GM23248 (cell line): ENCODE measurements at regions not wholly inside any gene's neighbourhood (a gene's known extent, or its start where the extent isn't known, plus 50 kb on each side); places are given as distances from the start of the nearest gene placed in this dataset.

Source experiments
- EZH2 ChIP-seq: fragments of 200-600 bp; sonication (generic); IDR thresholded peaks from 2 replicates; pipeline ENCODE4 v1.6.1; 2018; ENCODE audit warnings: antibody characterized with exemption, mild to moderate bottlenecking; ENCODE audit not compliant: insufficient read depth, poor library complexity, severe bottlenecking
- EZH2phosphoT487 ChIP-seq: fragments of 200-600 bp; sonication (generic); IDR thresholded peaks from 2 replicates; pipeline ENCODE4 v1.6.1; 2018; ENCODE audit warnings: antibody characterized with exemption, moderate library complexity, mild to moderate bottlenecking, low read depth; ENCODE audit not compliant: insufficient read depth

DNA sequence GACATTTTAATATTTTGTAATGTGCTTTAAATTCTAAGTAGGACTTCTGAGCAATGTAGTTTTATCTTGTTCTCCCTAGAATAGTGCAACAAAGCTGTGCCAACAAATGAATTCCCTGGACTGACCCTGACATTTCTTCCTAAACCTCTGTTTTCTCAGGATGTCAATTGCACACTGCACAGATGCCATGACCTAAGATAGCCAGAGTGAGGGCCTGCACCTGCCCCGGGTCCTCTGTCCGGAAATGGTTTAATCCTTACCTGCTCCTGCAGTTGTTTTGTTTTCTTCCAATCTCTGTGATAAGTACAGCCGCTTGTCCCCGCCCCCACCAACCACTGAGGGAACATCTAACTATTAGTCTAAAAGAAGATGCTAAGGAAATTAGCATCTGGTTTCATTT lies 831.5 kb downstream of the GALC start:
- no peak for TF ChIP-seq EZH2
- TF ChIP-seq EZH2phosphoT487, result no peak
